ENCODE measurements at regions not wholly inside any gene's neighbourhood (a gene's known extent, or its start where the extent isn't known, plus 50 kb on each side); places are given as distances from the start of the nearest gene placed in this dataset.

DNA sequence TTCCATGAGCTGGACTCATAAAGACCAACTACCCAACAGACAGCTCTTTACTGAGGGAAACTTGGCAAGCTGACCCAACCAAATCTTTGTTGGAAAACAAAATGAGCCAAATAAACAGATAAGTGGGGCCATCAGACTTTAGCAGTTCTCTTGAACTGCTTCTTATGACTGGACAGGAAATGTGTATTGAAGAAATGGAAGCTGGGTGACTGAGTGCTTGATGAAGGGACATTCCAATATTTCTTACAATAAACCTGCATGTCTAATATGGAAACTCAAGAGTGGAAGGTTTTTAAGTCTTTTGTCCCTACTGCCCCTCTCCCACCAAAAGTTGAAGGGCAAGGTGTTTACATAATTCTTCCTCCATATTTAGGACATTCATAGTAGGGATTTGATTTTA is 218.8 kb upstream of the NR4A3 start:
- DNase-seq (ENCODE audit: low read depth, low spot score): no peak
- in situ Hi-C loops (cut with HindIII; ENCODE audit: low pct_unique_long_range_greater_than_20kb, low sequenced_read_pairs): no loop called here

DNA sequence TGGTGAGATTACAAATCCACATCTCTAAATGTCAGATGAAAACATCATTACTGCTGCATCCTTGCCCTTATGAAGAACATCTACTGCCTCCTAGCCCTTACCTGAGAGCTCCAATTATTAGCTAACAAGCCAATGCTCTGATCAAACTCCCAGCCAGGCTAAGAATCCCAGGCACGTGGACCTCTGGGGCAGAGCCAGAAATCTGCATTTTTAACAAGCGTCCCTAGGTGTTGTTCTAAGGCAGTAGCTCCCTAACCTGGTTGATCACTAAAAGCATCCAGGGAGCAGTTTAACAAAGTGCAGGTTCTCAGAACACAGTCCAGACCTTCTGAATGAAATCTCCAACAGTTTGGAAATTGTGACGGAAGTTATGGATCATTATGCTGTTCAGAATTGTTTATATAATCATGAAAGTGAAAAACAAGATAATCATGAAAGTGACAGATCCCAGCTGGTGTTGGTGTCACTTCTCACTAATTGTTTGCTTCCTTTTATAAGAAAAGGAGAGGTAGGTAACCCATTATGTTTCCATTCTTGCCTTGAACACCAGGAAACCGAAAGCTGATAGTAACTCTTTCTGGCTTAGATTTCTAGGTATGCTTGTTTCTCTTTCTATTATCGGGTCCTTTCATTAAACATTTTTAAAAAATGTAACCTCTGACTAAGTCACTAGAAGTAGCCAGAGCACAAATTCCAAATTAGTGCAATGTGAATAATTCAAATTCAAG is 216.5 kb upstream of the NR4A3 start:
- DNase-seq (ENCODE audit: low read depth, low spot score): no peak
- in situ Hi-C loops (cut with HindIII; ENCODE audit: low pct_unique_long_range_greater_than_20kb, low sequenced_read_pairs): no loop called here

DNA sequence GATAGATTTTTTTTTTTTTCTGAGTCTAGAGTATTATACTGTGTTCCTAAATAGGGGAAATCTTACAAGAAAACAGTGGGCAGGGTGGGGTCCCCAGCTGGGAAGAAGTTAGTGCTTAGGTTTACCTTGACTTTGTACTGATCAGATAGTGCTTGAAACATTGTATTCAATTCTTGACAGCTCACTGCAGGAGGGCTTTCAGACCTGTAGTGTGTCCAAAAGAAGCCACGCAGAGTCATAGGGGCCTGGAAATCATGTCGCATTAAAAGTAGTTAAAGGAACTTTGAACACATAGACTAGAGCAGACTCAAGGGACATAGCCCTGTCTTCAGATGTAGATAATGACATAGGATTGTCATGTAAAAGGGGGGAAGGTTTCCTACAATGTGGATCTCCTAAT is 215.4 kb upstream of the NR4A3 start:
- in situ Hi-C loops (cut with HindIII; ENCODE audit: low pct_unique_long_range_greater_than_20kb, low sequenced_read_pairs): no loop called here

DNA sequence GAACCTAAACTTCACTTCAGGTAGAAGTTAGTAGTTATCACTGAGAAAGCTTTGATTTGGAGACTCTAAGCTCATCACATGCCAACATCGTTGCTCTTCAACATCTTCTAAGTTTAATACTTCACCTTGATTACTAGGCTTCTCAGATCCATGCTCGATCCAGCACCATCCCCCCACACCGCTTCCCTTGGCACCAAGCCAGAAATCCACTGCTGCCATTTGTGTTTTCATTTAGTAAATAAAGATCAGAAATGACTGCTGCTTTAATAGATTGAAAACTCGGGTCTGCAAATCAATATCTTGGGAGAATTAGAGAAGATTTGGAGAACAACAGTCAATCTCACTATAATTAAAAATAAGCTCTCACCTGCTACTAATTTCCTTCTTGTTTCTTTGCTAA is 214.7 kb upstream of the NR4A3 start:
- no peak for DNase-seq (ENCODE audit: low read depth, low spot score)
- in situ Hi-C loops (cut with HindIII; ENCODE audit: low pct_unique_long_range_greater_than_20kb, low sequenced_read_pairs): no loop called here

More for the DNA sequence above, 215.4 kb upstream of the NR4A3 start:
- no peak for DNase-seq (ENCODE audit: low read depth, low spot score)

DNA sequence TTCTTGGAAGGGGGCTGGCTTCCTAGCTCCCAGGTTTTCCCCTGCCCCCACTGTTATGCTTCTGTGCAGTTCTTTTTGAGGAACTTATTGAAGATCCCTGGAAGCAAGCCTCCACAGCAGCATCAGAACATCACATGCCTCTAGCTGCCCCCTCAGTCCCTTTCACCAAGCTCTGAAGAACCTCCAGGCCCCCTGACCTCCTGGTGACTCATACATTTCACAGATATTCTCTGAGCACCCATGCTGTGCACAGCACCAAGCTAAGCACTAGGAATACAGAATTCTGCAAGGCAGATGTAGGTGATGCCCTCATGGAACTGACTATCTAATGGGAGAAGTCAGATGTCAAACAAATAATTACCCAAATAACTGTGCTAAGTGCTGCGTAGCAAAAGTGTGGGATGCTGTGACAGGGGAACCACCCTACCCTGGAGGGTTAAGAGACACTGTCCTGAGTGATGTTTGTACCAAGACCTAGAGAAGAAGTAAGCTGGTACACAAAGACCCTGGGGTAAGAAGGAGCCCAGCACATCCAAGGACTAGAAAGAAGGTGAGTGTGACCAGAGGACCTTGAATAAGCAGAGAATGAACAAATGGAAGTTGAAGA is 213.7 kb upstream of the NR4A3 start:
- DNase-seq (ENCODE audit: low read depth, low spot score): no peak
- in situ Hi-C loops (cut with HindIII; ENCODE audit: low pct_unique_long_range_greater_than_20kb, low sequenced_read_pairs): no loop called here

- in situ Hi-C loops (cut with HindIII; ENCODE audit: low pct_unique_long_range_greater_than_20kb, low sequenced_read_pairs): no loop called here
- DNase-seq (ENCODE audit: low read depth, low spot score): no peak
Observed at GRCh38 chr9:99614341-99614740, 207.3 kb upstream of the NR4A3 start.

DNA sequence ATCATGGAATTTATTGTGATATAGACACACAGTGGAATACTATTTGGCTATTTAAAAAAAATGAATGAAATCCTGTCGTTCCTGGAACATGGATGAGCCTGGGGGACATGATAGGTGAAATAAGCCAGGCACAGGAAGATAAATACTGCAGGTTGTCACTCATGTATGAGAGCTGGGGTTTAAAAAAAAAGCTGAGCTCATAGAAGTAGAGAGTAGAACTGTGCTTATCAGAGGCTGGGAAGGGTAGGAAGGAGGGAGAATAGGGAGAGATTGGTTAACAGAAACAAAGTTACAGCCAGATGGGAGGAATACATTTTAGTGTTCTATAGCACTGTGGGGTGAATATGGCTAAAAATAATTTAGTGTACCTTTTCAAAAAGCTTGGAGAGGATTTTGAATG is 200.6 kb upstream of the NR4A3 start:
- DNase-seq (ENCODE audit: low read depth, low spot score): no peak
- in situ Hi-C loops (cut with HindIII; ENCODE audit: low pct_unique_long_range_greater_than_20kb, low sequenced_read_pairs): no loop called here

DNA sequence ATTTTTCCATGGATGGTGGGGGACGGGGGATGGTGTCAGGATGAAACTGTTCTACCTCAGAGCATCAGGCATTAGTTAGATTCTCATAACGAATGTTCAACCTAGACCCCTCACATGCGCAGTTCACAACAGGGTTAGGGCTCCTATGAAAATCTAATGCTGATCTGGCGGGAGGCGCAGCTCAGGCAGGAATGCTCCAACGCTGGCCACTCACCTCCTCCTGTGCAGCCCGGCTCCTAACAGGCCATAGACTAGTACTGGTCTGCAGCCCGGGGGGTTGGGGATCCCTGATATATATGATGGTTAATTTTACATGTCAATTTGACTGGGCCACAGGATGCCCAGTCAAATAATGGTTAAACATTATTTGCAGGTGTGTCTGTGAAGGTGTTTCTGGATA is 199.0 kb upstream of the NR4A3 start:
- no peak for DNase-seq (ENCODE audit: low read depth, low spot score)
- in situ Hi-C loops (cut with HindIII; ENCODE audit: low pct_unique_long_range_greater_than_20kb, low sequenced_read_pairs): no loop called here

- DNase-seq (ENCODE audit: low read depth, low spot score): no peak
- in situ Hi-C loops (cut with HindIII; ENCODE audit: low pct_unique_long_range_greater_than_20kb, low sequenced_read_pairs): no loop called here
Observed at GRCh38 chr9:99623780-99624364, 197.8 kb upstream of the NR4A3 start.

DNA sequence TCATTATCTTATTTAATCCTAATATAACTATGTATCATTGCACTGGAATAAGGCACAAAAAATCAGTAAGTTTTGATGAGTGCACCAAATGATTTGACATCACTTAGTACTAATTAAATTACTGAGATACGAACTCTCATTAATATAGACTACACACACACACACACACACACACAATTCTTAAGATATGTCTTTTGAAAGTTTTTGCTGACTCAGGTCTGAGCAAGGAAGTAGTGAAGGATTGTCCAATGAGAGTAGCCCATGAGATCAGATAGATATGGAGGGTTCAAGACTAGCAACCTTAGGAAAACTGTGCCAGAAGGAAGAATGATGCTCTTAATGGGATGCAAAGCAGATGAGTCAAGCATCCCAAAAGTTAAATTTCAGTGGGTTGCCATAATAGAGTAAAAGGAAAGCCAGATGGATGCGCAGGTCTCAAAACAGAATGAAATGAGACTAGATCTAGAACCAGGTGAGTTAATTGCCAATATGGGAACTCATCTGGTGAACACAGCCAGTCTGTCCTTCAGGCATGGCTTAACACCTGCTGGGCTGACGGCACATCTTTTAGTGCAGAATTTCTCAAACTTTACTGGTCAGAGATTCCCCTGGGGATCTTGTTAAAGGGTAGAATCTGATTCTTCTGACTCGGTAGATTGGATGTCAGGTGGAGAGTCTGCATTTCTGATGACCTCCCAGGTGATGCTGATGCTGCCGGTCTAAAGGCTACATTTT is 197.0 kb upstream of the NR4A3 start:
- DNase-seq (ENCODE audit: low read depth, low spot score): no peak

GRCh38 chr9:99626426-99626825 is 195.3 kb upstream of the NR4A3 start:
- in situ Hi-C loops (cut with HindIII; ENCODE audit: low pct_unique_long_range_greater_than_20kb, low sequenced_read_pairs): no loop called here
- no peak for DNase-seq (ENCODE audit: low read depth, low spot score)

More for the DNA sequence above, 197.0 kb upstream of the NR4A3 start:
- in situ Hi-C loops (cut with HindIII; ENCODE audit: low pct_unique_long_range_greater_than_20kb, low sequenced_read_pairs): no loop called here

- no peak for DNase-seq (ENCODE audit: low read depth, low spot score)
- in situ Hi-C loops (cut with HindIII; ENCODE audit: low pct_unique_long_range_greater_than_20kb, low sequenced_read_pairs): no loop called here
Observed at GRCh38 chr9:99628285-99628684, 193.4 kb upstream of the NR4A3 start.

DNA sequence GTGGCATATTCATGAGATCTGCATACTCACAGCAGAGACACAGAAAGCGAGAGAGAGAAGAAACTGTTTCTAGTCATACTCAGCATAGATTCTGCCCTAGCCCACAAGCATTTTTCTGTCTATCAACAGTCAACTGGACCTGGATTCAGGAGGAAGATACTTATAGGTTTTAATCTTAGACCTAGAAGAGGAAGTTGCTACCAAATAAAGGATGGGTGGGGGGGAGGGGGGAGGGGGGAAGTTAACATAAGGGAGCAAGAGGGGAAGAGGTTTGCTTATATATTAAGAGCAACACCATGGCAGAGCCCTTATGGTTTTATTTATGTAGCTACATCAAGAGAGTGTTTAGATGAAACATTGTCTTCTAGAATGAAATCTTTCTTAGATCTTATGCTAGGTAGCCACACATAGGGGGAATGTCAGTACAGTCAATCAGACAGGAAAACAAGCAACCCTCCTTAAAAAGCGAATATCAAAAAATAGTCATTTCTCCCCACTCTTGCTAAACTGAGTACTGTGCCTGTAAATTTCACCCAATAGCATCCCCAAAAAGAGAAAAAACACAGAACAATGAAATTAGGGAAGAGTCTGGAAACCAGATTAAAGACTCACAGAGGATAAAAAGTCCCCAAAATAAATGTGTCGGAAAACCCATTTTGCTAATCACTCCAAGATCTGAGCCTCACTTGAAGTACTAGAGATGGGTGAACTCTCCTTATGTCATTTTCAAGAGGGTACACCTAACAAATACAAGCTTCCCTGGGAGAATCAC is 192.7 kb upstream of the NR4A3 start:
- in situ Hi-C loops (cut with HindIII; ENCODE audit: low pct_unique_long_range_greater_than_20kb, low sequenced_read_pairs): no loop called here
- no peak for DNase-seq (ENCODE audit: low read depth, low spot score)

DNA sequence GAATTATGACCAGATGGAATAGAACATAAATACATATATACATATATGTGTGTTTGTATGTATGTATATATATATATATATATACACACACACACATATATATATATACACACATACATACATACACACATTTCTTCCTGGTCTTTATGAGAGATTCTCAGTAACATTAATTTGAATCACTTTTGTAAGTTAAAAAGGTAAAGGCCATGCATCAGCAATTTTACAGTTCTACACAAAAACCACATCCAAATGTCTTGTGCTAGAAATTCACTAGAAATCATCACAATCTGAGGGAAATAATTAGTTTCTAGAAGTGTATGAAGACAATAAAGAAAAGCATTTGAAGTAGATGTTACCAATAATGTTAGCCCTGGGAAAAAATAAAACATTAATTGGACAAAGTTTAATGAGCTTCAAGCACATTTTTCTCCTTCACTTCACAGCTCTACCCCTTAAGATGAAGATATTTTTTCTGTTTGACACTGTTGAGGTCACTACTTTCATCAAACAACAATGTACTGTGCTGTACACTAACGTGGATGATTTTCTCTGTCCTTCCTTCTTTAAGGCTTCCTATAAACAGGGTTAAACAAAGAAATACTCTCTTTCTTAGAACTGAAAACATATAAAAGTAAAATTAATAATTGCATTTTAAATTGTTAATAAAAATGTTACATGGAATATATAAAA is 189.2 kb upstream of the NR4A3 start:
- no peak for DNase-seq (ENCODE audit: low read depth, low spot score)
- in situ Hi-C loops (cut with HindIII; ENCODE audit: low pct_unique_long_range_greater_than_20kb, low sequenced_read_pairs): no loop called here

DNA sequence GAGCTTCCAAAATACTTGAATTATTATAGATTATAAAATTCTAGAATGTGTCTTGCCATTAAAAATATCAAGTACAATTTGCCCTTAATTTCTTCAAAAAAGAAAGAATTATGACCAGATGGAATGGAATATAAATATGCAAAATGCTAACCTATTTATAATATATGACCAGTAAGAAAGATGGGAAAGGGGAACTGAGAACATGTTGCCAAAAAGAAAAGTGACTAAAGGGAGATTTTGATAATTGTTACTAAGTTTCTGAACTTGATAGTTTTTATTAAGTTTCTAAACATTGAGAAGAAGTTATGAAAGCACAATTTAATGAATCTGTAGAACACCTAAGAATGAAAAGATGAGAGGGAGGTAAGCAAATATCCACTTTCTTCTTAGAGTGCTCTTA is 188.4 kb upstream of the NR4A3 start:
- in situ Hi-C loops (cut with HindIII; ENCODE audit: low pct_unique_long_range_greater_than_20kb, low sequenced_read_pairs): no loop called here
- no peak for DNase-seq (ENCODE audit: low read depth, low spot score)

DNA sequence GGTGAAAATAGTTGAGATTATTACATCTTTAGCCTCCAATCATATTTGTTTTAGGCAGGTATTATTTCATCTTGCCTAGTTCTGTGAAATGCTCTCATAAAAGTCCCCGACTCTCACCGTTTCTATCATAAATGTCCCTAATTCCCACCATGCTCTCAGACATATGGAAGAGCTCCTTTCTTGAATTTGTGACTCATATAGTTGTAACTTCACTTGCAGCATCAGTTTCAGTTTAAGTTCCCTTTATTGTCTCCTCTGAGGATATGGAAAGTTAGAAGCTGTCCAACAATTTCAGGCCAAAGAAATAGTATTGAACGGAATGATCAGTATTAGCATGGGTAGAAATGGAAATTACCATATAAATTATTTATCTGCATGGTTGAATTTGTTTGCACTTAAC is 187.5 kb upstream of the NR4A3 start:
- in situ Hi-C loops (cut with HindIII; ENCODE audit: low pct_unique_long_range_greater_than_20kb, low sequenced_read_pairs): no loop called here

DNA sequence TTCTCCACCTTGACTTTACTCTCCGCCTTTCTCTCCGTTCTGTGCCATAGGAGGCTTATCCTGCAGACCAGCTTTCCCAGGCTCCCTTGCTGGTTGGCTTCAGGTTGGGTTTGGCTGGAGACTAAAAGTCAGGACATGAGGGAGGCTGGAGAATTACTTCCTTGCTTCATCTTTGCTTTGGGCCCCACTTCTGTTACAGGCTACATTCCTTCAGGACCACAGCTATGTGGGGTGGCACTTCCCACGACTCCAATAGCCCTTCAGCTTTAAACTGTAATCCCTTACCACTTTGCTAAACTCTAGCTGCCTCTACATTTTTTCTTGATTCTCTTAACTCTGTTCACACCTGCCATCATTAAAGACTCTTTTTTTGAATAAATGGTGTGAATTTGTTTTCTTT is 186.7 kb upstream of the NR4A3 start:
- in situ Hi-C loops (cut with HindIII; ENCODE audit: low pct_unique_long_range_greater_than_20kb, low sequenced_read_pairs): no loop called here
- no peak for DNase-seq (ENCODE audit: low read depth, low spot score)

More for the DNA sequence above, 187.5 kb upstream of the NR4A3 start:
- no peak for DNase-seq (ENCODE audit: low read depth, low spot score)
